Fibroblast of villous mesenchyme (primary cell): ENCODE measurements at regions not wholly inside any gene's neighbourhood (a gene's known extent, or its start where the extent isn't known, plus 50 kb on each side); places are given as distances from the start of the nearest gene placed in this dataset.
"Not testable (repeated sequence)": the region's sequence is repeated elsewhere in the genome, so short reads cannot be mapped to it uniquely, and the experiment has no call there.

Experiments used
- DNase-seq: peaks from one replicate; pipeline ENCODE4 v3.0.0-alpha.2; 2010; ENCODE audit warnings: low read depth
- H3K4me3 ChIP-seq: 2 replicates; pipeline ENCODE4 v1.5.1; 2011; ENCODE audit warnings: low read depth, mild to moderate bottlenecking, low read length
- TF ChIP-seq, protein P1 (sequence below): IDR thresholded peaks from 2 replicates; pipeline ENCODE4 v1.5.1; 2012; ENCODE audit warnings: low read depth, mild to moderate bottlenecking, low read length; ENCODE audit not compliant: insufficient read depth

DNA sequence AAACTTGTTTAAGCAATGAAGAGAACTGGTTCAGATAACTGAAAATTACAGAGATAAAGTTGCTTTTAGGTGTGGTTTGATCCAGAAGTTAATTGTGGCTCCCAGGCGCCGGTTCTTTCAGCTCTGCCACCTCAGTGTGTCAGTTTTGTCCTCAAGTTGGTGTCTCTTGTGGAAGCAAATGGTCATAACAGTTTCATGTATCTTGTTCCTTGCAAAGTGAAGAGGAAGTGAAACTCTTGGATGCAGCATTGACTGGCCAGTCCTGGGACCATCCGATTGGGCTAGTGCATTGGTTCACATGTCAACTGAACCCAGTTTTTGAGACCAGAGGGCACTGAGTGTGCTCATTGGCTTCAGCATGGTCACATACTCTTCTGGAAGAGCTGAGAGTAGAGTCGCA, 181.4 kb upstream of the GRM7 start:
- TF ChIP-seq, protein P1, sequence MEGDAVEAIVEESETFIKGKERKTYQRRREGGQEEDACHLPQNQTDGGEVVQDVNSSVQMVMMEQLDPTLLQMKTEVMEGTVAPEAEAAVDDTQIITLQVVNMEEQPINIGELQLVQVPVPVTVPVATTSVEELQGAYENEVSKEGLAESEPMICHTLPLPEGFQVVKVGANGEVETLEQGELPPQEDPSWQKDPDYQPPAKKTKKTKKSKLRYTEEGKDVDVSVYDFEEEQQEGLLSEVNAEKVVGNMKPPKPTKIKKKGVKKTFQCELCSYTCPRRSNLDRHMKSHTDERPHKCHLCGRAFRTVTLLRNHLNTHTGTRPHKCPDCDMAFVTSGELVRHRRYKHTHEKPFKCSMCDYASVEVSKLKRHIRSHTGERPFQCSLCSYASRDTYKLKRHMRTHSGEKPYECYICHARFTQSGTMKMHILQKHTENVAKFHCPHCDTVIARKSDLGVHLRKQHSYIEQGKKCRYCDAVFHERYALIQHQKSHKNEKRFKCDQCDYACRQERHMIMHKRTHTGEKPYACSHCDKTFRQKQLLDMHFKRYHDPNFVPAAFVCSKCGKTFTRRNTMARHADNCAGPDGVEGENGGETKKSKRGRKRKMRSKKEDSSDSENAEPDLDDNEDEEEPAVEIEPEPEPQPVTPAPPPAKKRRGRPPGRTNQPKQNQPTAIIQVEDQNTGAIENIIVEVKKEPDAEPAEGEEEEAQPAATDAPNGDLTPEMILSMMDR: no peak

DNA sequence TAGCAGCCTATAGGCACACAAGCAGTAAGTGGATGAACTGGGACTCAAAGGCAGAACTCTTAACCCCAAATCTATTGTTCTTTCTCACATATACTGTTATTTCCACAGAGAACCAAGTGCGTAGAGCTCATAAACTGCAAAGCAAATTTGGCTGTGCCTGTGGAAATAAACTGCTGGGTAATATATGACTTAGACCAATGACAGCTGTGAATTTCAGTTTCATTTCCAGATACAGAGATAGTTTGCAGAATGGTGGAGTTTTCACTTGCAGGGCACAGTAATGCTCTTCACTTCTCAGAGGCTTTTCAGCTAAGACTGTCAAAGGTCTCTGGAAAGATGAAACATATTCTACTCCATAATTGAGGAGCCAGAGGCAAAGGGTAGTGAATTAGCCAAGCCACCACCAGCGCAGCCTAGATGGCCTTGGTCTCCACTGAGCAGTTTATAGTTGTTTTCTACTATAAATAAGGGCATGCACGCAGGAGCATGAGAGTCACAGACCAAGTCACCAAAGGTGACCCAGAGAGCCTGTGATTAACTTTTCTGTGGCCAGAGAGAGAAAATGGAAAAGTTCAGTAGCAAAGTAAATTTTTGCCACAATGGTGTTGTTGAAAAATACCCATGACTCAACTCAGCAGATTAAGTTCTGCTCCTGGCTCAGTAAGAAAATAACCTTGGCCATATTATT, 180.7 kb upstream of the GRM7 start:
- TF ChIP-seq, protein P1: no peak
- H3K4me3 ChIP-seq: no peak overlapping the region
- no peak for DNase-seq

More for the DNA sequence above, 181.4 kb upstream of the GRM7 start:
- no peak for DNase-seq
- no peak overlapping the region for H3K4me3 ChIP-seq

DNA sequence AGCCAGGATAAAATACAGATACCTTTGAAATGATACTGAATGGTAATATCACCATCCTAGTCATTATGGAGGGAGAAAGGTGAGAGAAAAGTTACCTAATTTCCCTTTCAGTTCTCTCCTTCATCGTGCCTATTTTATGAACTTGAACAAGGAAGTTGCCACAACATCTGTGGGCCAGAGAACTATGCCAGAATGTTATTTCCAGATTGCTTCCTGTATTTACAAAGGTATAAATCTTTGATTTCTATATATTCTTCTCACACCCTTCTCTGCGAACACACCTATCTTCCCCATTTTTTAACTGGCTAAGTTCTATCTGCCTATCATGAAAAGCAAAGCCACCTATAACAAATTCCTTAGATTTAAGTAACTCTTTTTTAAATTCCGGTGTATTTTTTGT, 163.6 kb upstream of the GRM7 start:
- TF ChIP-seq, protein P1: no peak
- no peak overlapping the region for H3K4me3 ChIP-seq
- DNase-seq: no peak

DNA sequence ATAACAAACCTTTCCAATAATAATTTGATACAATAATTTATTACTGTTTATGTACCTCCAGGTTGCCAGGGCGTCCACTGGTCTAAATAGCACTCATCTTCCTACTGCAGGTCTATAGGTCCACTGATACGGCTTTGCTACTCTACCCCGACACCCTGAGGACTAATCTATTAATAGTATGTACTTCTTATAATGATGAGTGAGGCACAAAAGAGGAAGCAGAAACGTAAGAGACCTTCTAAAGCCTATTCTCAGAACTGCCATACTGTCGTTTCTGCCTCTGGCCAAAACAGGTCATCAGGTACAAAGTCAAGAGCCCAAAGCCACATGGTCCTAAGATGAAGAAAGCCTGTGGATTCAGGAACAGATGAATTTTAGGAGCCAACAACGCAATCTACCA, 163.2 kb upstream of the GRM7 start:
- TF ChIP-seq, protein P1: no peak
- no peak for DNase-seq
- no peak overlapping the region for H3K4me3 ChIP-seq

DNA sequence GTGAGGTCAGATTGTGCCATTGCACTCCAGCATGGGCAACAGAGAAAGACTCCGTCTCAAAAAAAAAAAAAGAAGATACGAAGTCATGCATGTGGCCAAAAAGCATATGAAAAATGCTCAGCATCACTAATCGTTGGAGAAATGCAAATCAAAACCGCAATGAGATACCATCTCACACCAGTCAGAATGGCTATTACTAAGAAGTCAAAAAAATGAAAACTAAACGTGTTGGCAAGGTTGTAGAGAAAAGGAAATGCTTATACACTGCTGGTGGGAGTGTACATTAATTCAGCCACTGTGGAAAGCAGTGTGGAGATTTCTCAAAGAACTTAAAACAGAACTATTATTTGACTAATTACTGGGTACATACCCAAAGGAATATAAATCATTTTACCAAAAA, 156.1 kb upstream of the GRM7 start:
- H3K4me3 ChIP-seq, DNase-seq: not testable (repeated sequence)

DNA sequence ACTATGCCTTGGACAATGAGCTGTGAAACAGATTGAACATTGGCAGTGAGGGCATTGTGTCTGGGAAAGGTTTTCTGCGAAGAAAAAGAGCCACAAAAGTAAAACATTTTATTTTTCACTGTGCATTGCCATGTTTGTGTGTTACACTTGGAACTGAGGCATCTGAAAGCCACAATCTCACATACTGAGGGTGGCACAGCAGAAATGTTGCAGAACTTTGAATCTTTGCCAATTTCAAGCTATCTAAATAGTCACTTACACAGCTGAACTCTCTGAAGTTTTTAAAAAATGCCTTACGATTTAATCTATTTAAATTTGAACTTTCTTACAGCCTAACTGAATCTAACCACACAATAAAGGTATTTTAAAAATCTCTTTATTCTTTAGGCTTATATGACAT, 154.1 kb upstream of the GRM7 start:
- TF ChIP-seq, protein P1: no peak
- DNase-seq: no peak
- no peak overlapping the region for H3K4me3 ChIP-seq

DNA sequence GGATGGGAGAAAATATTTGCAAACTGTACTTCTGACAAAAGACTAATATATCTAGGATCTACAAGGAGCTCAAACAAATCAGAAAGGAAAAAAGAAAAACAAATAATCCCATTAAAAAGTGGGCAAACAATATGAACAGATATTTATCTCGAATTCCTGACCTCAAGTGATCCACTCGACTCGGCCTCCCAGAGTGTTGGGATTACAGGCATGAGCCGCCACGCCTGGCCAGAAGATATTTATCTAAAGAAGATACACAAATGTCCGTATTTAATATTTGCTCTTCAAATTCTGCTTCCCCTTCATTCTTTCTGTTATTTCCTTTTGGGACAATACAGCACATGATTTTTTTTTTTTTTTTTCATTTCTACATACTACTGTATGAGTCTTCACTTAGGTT, 151.7 kb upstream of the GRM7 start:
- no peak for DNase-seq
- TF ChIP-seq, protein P1: no peak
- no peak overlapping the region for H3K4me3 ChIP-seq
